GM21423 (cell line): ENCODE measurements at regions not wholly inside any gene's neighbourhood (a gene's known extent, or its start where the extent isn't known, plus 50 kb on each side); places are given as distances from the start of the nearest gene placed in this dataset.
"Not testable (repeated sequence)": the region's sequence is repeated elsewhere in the genome, so short reads cannot be mapped to it uniquely, and the experiment has no call there.

Source experiments
- ATAC-seq: cut with Tn5 transposase; IDR thresholded peaks from one replicate; pipeline ENCODE4 v1.9.1; 2021; ENCODE audit warnings: mild to moderate bottlenecking, moderate library complexity; ENCODE audit not compliant: unreplicated experiment

DNA sequence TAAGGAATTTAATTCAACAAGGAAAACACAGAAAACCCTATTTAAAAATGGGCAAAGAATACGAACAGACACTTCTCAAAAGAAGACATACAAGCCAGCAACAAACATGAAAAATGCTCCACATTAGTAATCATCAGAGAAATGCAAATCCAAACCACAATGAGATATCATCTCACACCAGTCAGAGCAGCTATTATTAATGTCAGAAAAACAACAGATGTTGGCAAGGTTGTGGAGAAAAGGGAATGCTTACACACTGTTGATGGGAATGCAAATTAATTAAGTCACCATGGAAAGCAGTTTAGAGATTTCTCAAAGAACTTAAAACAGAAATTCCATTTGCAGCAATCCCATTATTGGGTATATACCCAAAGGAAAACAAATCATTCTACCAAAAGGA is 55.2 kb downstream of the GCC1 start:
- no peak for ATAC-seq

DNA sequence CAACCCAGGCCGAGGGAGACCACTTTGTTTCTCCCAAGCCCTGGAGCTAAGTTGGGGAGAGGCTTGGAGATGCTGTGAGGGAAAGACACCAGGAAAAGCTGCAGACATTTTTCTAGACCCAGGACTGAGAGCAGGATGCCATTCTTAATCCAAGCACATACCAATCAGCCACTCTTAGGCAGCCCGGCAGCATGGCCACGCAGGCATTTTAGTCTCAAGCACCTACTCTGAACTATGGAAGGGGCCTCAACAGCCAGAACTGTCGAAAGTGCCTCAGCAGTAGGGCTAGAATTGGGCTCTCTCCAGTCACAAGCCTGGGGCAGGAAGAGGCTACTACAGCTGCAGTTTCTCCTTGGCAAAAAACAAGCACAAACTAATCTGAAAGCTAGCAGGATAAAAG is 57.8 kb downstream of the GCC1 start:
- ATAC-seq: no peak

GRCh38 chr7:127525866-127526480 is 59.4 kb downstream of the GCC1 start:
- no peak for ATAC-seq

- no peak for ATAC-seq
Measured at GRCh38 chr7:127516320-127516719, 69.1 kb downstream of the GCC1 start.

GRCh38 chr7:127514499-127514898 is 70.9 kb downstream of the GCC1 start:
- no peak for ATAC-seq

- ATAC-seq: no peak
Measured at GRCh38 chr7:127513311-127513710, 72.1 kb downstream of the GCC1 start.

- no peak for ATAC-seq
Measured at GRCh38 chr7:127512663-127513062, 72.7 kb downstream of the GCC1 start.

GRCh38 chr7:127504715-127505114 is 80.7 kb downstream of the GCC1 start:
- no peak for ATAC-seq

GRCh38 chr7:127501817-127502216 is 83.6 kb downstream of the GCC1 start:
- ATAC-seq: no peak

DNA sequence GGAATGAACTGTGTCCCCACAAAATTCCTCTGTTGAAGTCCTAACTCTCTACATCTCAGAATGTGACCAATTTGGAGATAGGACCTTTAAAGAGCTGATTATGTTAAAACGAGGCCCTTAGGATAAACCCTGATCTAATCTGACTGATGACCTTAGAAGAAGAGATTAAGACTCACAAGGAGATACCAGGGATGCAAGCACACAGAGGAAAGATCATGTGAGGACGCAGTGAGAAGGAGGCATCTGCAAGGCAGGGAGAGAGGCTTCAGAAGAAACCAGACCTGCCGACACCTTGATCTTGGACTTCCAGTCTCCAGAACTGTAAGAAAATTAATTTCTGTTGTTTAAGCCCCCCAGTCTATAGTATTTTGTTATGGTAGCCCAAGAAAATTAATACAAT is 94.9 kb upstream of the ZNF800 start:
- ATAC-seq: no peak

DNA sequence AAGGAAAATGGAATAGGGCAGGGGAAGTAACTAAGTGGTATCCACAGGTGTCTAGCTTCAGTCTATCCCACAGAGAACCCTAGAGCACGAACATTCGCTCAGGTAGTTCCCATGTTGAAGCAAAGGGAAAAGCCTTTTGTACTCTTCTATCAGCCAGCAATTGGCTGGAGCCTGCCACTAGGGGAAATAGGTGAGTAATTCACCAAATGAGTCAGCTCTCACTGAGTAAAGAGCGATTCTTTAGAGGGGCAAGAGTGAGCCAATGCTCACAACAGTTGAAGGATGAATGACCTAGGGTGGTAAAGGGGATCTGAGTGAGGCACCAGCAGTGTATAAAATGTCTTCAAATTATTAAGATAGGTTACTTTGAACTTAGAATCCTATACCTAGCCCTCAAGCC is 94.1 kb upstream of the ZNF800 start:
- no peak for ATAC-seq

DNA sequence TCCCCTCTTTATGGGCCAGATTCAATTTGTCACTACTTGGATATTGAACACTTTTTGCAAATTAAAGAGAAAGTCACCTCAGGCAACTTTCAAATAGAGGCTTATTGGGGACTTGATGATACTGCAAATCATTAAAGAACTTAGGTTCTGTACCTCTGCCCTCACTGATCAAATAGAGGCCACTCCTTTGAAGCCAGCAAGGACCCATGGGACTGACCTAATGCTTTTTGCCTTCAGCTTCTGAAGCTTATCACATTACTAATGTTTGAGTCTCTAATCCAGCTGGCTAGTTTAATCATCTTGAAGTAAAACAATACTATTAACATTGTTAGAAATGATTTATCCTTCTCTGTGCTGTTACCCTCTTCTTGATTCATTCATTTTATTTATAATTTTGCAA is 93.0 kb upstream of the ZNF800 start:
- ATAC-seq: no peak

- ATAC-seq: no peak
Measured at GRCh38 chr7:127484954-127485353, 92.4 kb upstream of the ZNF800 start.

DNA sequence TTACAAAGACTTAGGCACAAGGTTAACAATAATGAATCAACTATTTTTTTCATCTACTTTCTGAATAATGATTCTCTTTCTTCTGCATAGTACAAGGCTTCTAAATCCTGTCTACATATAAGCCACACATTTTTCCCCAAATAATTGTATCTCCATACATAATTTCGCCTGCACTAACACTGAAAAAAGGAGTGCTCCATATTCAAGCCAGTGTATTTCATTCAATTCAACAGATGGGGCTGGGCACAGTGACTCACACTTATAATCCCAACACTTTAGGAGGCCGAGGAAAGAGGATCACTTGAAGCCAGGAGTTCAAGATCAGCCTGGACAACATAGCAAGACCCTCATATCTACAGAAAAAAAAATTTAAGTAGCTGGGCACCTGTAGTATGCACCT is 86.0 kb upstream of the ZNF800 start:
- ATAC-seq: no peak

GRCh38 chr7:127478024-127478355 is 85.5 kb upstream of the ZNF800 start:
- no peak for ATAC-seq

DNA sequence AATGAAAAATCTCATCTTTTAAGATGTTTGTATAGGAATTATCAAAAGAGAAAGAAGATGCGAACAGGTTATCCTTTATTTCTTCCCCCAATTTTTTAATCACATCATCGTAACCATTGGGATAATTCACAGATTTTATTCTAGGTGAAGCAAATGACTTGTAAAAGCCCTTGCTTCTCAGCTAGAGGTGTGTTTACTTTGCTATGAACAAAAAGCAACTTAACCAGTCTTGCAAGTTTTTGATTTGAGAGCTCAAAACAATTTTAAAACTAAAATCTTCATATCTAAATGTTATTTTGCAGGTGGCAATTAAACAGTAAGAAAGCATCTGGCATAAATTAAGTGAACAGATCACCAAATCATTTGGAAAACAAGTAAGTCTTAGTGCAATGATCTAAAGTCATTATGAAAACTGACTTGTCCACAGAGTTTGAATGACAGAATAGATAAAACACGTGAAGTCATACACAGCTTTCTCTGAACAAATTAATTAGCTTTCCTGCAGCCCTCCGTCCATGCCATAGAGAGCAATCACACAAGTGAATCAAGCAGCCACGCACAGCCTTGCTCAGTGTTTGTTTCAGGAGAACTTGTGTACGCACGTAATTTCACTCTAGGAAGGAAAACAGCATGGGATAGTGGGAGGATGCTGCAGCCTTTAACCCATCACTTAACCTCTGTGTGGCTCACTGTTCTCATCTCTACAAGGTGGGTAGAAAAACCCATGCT is 85.0 kb upstream of the ZNF800 start:
- no peak for ATAC-seq

DNA sequence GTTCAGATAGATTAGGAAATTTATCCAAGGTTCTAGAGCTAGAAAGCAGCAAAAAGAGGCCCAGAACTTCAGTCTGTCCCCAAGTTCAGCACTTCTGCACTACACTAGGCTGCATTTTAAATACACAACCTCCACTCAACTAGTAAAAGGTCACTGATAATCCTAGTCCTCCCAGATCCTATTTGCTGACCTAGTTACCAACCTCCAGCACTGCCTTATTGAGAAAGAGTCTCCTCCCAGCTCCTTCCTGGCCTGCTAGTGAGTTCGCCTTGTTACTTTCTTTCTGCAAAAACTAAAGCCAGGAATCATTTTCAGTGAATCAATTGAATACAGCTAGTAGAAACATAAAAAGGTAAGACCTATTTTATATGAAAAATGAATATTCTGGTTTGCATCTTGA is 84.1 kb upstream of the ZNF800 start:
- ATAC-seq: no peak

- no peak for ATAC-seq
Measured at GRCh38 chr7:127474457-127474856, 81.9 kb upstream of the ZNF800 start.

GRCh38 chr7:127473409-127473808 is 80.9 kb upstream of the ZNF800 start:
- no peak for ATAC-seq

- no peak for ATAC-seq
Measured at GRCh38 chr7:127460077-127460476, 67.6 kb upstream of the ZNF800 start.

DNA sequence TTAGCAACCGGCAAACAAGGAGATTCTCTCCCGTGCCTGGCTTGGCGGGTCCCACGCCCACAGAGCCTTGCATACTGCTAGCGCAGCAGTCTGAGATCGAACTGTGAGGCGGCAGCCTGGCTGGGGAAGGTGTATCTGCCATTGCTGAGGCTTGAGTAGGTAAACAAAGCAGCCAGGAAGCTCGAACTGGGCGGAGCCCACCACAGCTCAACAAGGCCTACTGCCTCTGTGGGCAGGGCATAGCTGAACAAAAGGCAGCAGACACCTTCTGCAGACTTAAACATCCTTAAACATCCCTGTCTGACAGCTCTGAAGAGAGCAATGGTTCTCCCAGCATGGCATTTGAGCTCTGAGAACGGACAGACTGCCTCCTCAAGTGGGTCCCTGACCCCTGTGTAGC is 58.8 kb upstream of the ZNF800 start:
- ATAC-seq: not testable (repeated sequence)

DNA sequence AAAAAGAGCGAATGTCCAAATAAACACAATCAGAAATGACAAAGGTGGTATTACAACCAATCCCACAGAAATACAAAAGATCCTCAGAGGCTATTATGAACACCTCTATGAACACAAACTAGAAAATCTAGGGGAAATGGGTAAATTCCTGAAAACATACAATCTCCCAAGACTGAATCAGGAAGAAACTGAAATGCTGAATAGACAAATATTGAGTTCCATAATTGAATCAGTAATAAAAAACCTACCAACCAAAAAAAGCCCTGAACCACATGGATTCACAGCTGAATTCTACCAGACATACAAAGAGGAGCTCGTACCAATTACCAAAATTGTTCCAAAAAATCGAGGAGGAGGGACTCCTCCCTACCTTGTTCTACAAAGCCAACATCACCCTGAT is 56.1 kb upstream of the ZNF800 start:
- ATAC-seq: no peak

DNA sequence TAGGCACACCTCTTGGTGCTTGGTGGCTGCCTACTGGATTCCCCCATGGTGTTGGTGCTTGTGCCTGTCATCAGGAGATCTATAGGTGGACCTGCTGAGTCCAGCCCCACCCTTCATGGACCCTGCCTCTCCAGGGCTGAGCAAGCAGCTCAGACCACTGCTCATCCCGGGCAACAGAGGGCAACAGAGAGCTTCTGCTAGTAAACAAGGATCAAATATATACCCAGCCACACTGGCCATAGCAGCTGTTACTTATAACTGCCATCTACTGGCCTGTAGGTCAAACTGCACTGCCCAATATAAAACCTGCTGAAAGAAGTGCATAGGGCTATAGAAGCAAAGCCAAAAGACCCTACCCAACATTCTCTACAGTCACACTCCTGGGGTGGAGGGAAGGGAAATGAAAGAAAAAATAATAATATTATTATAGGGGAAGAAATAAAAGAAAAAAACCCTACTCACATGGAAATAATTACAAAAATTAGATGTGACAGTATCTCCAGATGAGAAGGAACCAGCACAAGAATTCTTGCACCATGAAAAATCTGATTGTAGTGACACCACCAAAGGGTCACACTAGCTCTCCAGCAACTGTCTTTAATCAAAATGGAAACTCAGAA is 54.9 kb upstream of the ZNF800 start:
- peak; percentile 100 for ATAC-seq
